ENCODE measurements at regions not wholly inside any gene's neighbourhood (a gene's known extent, or its start where the extent isn't known, plus 50 kb on each side); places are given as distances from the start of the nearest gene placed in this dataset.

DNA sequence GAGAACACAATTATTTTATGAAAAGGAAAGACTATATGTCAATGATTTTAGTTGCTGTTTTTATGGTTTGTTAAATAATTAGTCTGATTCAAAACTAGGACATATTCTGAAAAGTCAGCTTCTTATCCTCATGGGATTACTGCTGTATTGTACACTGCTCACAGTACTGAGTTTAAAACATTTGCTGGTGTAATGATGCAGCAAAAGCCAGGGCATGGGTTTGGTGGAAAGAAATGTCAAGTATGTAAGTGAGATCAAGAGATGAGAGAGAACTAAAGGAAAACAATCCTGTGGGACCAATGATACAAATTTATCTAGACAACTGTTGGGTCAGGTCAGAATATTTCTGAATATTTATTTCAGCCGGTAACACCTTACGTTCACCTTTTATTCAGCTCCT, 210.1 kb upstream of the ARHGEF26 start:
- no peak overlapping the region for H3K4me3 ChIP-seq
- WGBS, 2 donors, result 91 to 92% methylated on average over 2 of the region's 2 CpGs
- ATAC-seq, result no peak
- H3K27ac ChIP-seq, result no peak overlapping the region
- intact Hi-C loops (cut with DNase I), result no loop called here
- TF ChIP-seq, protein P1, sequence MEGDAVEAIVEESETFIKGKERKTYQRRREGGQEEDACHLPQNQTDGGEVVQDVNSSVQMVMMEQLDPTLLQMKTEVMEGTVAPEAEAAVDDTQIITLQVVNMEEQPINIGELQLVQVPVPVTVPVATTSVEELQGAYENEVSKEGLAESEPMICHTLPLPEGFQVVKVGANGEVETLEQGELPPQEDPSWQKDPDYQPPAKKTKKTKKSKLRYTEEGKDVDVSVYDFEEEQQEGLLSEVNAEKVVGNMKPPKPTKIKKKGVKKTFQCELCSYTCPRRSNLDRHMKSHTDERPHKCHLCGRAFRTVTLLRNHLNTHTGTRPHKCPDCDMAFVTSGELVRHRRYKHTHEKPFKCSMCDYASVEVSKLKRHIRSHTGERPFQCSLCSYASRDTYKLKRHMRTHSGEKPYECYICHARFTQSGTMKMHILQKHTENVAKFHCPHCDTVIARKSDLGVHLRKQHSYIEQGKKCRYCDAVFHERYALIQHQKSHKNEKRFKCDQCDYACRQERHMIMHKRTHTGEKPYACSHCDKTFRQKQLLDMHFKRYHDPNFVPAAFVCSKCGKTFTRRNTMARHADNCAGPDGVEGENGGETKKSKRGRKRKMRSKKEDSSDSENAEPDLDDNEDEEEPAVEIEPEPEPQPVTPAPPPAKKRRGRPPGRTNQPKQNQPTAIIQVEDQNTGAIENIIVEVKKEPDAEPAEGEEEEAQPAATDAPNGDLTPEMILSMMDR (IDR thresholded peaks at IDR 0.05), result no peak
- H3K36me3 ChIP-seq, result no peaks in the 10 kb centered on the region
- DNase-seq, result no peak
- H3K4me1 ChIP-seq, result no peaks in the 10 kb centered on the region
- H3K27me3 ChIP-seq, result no peaks in the 10 kb centered on the region
- H3K9me3 ChIP-seq, result no peaks in the 10 kb centered on the region

DNA sequence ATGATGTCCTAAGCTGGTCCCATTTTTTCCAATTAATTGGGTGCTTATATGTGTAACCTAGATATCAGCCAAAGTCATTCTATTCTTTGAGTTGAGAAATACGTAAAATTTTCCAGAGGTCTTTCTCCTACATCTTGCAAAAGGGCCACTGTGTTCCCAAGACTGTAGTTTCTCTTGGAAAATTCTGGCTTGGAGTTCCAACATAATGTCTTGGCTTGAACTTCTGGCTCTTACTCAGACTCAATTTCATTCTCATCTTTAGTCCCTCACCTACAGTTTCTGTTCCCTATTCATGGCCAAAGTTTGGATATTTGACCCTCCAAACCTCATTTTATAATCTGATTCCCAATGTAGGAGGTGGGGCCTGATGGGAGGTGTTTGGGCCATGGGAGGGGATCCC, 201.4 kb upstream of the ARHGEF26 start:
- TF ChIP-seq, protein P1 (IDR thresholded peaks at IDR 0.05), result no peak
- Histone ChIP-seq H3K27ac (no peak overlapping the region), H3K9me3 (peaks cover 0 to 17% (median 5%) of the 10 kb centered on the region in 11 donors), H3K4me3 (no peak overlapping the region), H3K36me3 (no peaks in the 10 kb centered on the region), H3K4me1 (no peaks in the 10 kb centered on the region), H3K27me3 (no peaks in the 10 kb centered on the region)
- no peak for DNase-seq
- intact Hi-C loops (cut with DNase I), result loop anchor here in 1 of 10 donors (10.0 kb wide), 1 partner anchor 875 kb away; no protein-coding TSS in a partner anchor
- ATAC-seq, result no peak
- WGBS, 2 donors, result 82 to 90% methylated on average over 1 of the region's 1 CpG

DNA sequence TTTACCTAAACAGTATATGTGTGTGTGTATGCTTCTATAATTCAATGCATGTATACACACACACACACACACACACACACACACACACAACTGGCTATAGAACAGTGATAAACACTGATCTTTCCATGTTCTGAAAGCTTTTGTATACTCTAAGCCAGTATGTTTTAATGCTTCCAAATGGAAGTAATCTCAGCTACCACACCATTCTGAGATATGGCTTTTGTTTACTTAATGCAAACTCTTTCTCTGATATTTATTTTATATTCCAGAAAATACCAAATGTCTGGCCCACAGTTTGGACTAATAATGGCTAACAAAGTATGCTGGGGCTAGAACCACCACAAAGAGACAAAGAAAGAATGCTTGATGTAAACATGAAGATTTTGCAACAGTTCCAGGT, 199.4 kb upstream of the ARHGEF26 start:
- Histone ChIP-seq H3K27ac (no peak overlapping the region), H3K4me3 (no peak overlapping the region), H3K36me3 (no peaks in the 10 kb centered on the region), H3K4me1 (no peaks in the 10 kb centered on the region), H3K27me3 (no peaks in the 10 kb centered on the region), H3K9me3 (peaks cover 0 to 17% (median 5%) of the 10 kb centered on the region in 11 donors)
- TF ChIP-seq, protein P1 (IDR thresholded peaks at IDR 0.05), result no peak
- intact Hi-C loops (cut with DNase I), result loop anchor here in 1 of 10 donors (10.0 kb wide), 1 partner anchor 877 kb away; no protein-coding TSS in a partner anchor
- ATAC-seq (no peak), DNase-seq (no peak)

DNA sequence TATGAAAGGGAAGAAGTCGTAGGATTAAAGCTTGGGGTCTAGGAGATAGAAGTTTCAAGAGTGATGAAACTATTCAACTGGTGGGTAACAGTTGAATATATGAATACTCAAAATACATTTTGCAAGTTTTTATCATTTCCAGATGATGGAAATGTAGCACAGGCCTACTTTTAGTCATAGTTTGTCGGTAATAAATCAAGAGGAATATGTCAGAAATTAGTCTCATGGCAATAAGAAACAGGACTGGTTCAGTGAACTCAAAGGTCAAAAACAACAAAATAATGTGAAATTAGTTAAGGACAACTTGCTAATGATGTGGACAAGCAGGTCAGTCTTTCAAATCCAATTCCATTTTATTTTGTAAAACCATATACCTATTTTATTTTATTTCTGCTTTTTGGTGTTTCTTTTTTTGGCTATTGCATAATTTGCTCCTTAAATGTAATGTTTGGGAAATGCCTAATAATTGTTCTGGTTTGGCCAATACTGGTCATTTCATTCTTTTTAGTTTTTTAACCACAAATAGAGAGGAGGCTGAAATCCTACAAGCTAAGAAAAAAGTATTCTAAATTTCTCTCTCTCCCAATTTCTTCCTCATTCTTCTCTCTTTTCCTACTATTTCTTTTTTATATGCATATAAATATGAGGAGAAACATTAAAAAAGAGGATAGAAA, 195.2 kb upstream of the ARHGEF26 start:
- Histone ChIP-seq H3K9me3 (no peaks in the 10 kb centered on the region), H3K4me3 (no peak overlapping the region), H3K4me1 (no peaks in the 10 kb centered on the region), H3K27ac (no peak overlapping the region), H3K27me3 (no peaks in the 10 kb centered on the region), H3K36me3 (no peaks in the 10 kb centered on the region)
- intact Hi-C loops (cut with DNase I), result loop anchor here in 1 of 10 donors (10.0 kb wide), 1 partner anchor 881 kb away; no protein-coding TSS in a partner anchor
- DNase-seq (no peak), ATAC-seq (no peak)
- TF ChIP-seq, protein P1 (IDR thresholded peaks at IDR 0.05), result no peak
- 87 to 90% methylated on average over 2 of the region's 2 CpGs for WGBS, 2 donors
